GM10266 (cell line): ENCODE measurements at regions not wholly inside any gene's neighbourhood (a gene's known extent, or its start where the extent isn't known, plus 50 kb on each side); places are given as distances from the start of the nearest gene placed in this dataset.

ENCODE experiments used
- DNase-seq: peaks from one replicate; pipeline ENCODE4 v3.0.0; 2012; ENCODE audit errors: extremely low spot score
- TF ChIP-seq, protein P1 (sequence below): IDR thresholded peaks from 2 replicates; pipeline ENCODE4 v1.5.1; 2012; ENCODE audit warnings: mild to moderate bottlenecking, low read depth; ENCODE audit not compliant: control insufficient read depth, insufficient read depth; ENCODE audit errors: missing control alignments

GRCh38 chr12:62116986-62117385 lies 143.2 kb upstream of the USP15 start:
- TF ChIP-seq, protein P1, sequence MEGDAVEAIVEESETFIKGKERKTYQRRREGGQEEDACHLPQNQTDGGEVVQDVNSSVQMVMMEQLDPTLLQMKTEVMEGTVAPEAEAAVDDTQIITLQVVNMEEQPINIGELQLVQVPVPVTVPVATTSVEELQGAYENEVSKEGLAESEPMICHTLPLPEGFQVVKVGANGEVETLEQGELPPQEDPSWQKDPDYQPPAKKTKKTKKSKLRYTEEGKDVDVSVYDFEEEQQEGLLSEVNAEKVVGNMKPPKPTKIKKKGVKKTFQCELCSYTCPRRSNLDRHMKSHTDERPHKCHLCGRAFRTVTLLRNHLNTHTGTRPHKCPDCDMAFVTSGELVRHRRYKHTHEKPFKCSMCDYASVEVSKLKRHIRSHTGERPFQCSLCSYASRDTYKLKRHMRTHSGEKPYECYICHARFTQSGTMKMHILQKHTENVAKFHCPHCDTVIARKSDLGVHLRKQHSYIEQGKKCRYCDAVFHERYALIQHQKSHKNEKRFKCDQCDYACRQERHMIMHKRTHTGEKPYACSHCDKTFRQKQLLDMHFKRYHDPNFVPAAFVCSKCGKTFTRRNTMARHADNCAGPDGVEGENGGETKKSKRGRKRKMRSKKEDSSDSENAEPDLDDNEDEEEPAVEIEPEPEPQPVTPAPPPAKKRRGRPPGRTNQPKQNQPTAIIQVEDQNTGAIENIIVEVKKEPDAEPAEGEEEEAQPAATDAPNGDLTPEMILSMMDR, result no peak

GRCh38 chr12:62123721-62124203 lies 136.4 kb upstream of the USP15 start:
- DNase-seq, result peak; percentile 20
- TF ChIP-seq, protein P1, result peak; percentile 81

More at GRCh38 chr12:62116986-62117385, 143.2 kb upstream of the USP15 start:
- DNase-seq, result no peak

DNA sequence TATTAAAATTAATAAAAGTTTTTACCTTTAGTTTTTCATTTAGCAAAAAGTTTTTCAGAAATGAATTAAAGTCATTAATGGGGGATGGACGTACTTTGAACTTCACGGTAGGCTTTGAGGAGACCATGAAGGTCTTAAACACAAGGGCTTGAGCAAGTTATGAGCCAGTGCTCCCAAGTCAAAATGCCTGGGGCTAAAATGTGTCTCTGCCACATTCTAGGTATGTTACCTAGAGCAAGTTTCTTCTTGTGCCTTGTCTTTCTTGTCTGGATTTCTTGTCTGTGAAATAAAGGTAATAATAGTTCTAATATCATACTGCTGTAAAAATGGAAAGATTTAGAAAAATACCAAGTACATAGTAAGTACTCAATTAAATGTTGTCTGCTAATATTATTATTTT lies 132.7 kb upstream of the USP15 start:
- TF ChIP-seq, protein P1, result no peak
- DNase-seq, result no peak

DNA sequence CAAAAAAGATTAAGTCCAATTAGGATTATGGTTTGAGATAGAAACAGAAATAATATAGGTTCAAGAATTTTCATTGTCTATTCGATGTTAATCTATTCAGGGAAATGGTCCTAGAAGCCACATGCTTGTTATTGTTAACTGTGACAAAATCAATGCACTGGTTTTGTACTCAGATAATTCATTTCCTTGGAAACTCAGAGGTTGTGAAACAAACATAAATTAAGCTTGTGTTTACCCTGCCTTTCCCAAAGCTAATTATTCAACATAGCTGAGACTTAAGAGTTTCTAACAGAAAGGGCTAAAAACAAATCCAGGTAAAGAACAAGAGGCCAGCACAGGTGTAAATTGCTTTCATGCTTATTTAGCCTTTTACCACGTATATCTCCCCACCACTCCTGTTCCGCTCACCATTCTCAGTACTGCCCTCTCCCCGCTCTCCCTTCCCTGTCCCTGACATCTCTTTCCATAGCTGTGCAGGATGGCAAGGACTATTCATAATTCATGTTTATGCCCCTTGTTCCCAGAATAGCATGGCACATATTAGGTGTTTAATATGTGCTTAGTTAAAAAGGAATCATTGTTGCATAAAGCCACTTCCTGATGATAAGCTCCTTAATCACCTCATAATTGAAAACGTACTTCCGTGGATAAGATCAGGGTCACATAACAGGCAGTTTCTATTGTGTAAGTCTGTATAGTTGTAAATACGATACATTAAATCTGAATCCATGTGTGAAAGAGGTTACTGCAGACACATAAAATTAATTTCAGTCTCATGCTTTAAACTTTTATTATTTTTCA lies 131.8 kb upstream of the USP15 start:
- no peak for DNase-seq

GRCh38 chr12:62129291-62129690 lies 130.9 kb upstream of the USP15 start:
- TF ChIP-seq, protein P1, result no peak
- no peak for DNase-seq

More for the DNA sequence above, 131.8 kb upstream of the USP15 start:
- TF ChIP-seq, protein P1, result no peak

GRCh38 chr12:62130402-62130801 lies 129.8 kb upstream of the USP15 start:
- TF ChIP-seq, protein P1, result no peak
- no peak for DNase-seq
